ENCODE measurements at regions not wholly inside any gene's neighbourhood (a gene's known extent, or its start where the extent isn't known, plus 50 kb on each side); places are given as distances from the start of the nearest gene placed in this dataset.

DNA sequence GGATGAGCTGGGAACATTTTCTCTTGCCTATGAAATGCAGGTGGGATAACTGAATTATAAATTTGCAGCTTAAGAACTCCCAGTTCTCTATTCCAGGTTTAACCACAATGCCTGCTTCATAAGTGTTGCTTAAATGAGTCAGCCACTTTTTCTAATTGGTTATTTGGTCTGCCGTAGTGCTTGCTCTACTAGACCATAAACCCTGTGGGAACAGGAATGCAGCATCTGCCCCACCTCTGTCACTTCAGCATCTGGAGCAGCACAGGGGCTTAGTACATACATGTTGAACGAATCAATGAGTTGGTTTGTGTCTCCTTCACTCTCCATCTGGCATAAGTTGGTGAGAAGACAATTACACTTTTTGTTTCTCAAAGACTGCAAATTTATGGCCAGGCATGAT, 95.2 kb upstream of the PTER start:
- ChIA-PET POLR2A (no interaction called here), CTCF (no interaction called here)

- POLR2A ChIA-PET, result no interaction called here
- CTCF ChIA-PET, result no interaction called here
Measured at GRCh38 chr10:16348891-16349290, 87.9 kb upstream of the PTER start.

DNA sequence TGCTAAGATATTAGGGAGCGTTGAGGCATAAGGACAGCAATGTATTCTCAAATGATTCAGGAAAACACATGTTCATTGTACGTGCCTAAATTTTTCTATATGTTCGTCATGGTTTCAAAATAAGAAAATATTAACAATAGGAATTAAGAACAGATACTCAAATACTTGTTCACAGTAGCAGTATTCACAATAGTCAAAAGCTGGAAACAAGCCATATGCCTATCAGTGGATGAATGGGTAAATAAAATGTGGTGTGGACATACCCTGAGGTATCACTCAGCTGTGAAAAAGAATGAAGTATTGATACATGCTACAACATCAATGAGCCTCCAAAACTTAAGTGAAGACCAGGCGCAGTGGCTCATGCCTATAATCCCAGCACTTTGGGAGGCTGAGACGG, 84.7 kb upstream of the PTER start:
- CTCF ChIA-PET, result no interaction called here
- POLR2A ChIA-PET, result no interaction called here

DNA sequence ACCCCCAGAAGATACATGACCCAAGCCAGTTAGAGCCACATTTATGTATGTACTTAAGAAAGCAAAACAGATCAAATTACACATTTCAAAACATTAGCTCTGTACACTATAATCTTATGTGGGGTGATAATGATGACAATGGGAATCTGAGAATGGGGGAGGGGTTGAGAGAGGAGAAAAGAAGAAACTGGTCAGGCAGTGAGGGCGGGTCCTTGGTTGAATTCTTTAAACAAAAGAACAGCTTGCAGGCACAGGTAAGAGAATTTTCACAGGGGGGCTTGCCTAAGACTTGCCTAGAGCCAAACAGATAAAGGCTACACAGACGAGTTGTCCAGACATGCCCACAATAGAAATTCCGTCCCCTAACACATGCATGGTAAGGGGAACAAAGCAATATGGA, 76.8 kb upstream of the PTER start:
- POLR2A ChIA-PET, result no interaction called here
- CTCF ChIA-PET, result no interaction called here

- ChIA-PET POLR2A (no interaction called here), CTCF (no interaction called here)
Measured at GRCh38 chr10:16360425-16360824, 76.4 kb upstream of the PTER start.

DNA sequence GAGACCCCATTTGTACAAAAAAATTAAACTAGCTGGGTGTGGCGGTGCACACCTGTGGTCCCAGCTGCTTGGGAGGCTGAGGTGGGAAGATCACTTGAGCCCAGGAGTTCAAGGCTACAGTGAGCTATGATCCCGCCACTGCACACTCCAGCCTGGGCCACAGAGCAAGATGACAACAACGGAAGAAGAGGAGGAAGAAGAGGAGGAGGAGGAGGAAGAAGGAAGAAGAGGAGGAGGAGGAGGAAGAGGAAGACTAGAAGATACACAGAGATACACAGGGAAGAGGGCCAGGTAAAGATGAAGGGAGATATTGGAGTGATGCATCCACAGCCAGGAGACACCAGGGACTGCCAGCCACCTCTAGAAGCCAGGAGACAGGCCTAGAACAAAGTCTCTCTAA, 75.7 kb upstream of the PTER start:
- POLR2A ChIA-PET, result no interaction called here

DNA sequence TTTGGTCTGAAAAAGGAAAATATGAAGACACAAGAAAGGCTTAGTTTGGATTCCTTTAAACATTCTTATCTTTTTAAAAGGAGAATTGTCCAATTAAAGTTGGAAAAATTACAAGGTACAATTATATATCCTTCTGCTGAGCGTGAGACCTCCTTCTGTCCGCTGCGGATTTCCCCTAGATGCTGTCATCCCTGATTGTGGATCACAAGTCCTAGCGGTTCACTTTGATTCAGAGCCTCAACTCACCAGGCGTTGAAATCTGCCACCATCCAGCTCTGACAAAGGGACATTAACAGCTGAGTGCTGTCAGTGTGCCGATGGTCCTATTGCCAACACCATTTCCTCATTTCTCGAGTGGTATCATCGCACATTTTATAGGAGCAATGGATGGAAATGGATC, 73.1 kb upstream of the PTER start:
- POLR2A ChIA-PET, result no interaction called here
- CTCF ChIA-PET, result no interaction called here

More for the DNA sequence above, 75.7 kb upstream of the PTER start:
- CTCF ChIA-PET, result no interaction called here

- ChIA-PET POLR2A (no interaction called here), CTCF (no interaction called here)
Measured at GRCh38 chr10:16367621-16368292, 69.1 kb upstream of the PTER start.

DNA sequence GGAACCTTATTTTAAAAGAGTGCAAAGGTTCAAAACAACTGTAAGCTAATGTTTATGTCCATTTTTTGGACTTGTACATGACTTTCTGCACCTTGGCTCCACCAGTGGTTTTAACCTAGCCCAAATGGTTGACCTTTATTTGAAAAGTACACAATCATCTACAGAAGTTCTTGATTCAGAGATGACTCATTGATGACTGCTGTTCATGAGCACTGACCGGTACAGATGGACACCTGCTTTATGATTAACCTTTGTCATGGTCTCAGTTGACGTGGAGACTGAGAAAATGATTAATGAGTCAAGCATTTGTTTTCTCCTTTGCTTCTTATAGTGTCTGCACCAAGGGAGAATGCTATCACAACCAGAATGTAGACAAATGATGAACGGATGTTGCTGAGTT, 55.7 kb upstream of the PTER start:
- ChIA-PET CTCF (no interaction called here), POLR2A (no interaction called here)

- POLR2A ChIA-PET, result no interaction called here
Measured at GRCh38 chr10:16384021-16384420, 52.8 kb upstream of the PTER start.

DNA sequence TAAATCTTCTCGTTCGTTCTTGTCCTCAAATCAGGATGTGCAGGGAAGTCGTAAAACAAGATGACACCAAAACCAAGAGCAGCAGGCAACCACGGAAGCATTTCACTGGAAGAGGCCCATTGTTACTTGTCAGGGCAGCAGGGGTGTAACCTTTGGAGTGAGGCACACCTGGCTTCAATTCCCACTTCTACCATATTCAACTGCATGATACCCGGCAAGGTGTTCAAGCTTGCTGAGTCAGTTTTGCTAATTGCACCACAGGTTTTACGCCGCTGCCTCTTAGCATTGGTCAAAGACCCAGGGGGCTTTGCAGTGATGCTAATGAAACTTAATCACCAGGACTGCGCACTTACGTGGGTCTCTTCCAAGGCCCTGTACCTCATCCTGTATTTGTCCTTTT, 50.0 kb upstream of the PTER start:
- CTCF ChIA-PET, result interaction anchor here (0.7 kb wide), 1 partner anchor 400 kb away, joined by 3 read pairs; no protein-coding TSS in a partner anchor
- POLR2A ChIA-PET, result no interaction called here

More at GRCh38 chr10:16384021-16384420, 52.8 kb upstream of the PTER start:
- CTCF ChIA-PET, result no interaction called here

All from activated CD8-positive, alpha-beta memory T cell treated with anti-CD3 and anti-CD28 coated beads for 36 hours (primary cell).